ENCODE measurements at regions not wholly inside any gene's neighbourhood (a gene's known extent, or its start where the extent isn't known, plus 50 kb on each side); places are given as distances from the start of the nearest gene placed in this dataset.

GRCh38 chr12:22740656-22741355, 115.8 kb downstream of the ETNK1 start:
- Histone ChIP-seq H3K4me1 (peaks cover 0 to 27% (median 5%) of the 10 kb centered on the region in 4 donors), H3K36me3 (no peaks in the 10 kb centered on the region), H3K27ac (no peak overlapping the region), H3K4me3 (no peak overlapping the region), H3K9me3 (no peaks in the 10 kb centered on the region), H3K27me3 (no peaks in the 10 kb centered on the region)
- no peak for TF ChIP-seq CTCF (IDR thresholded peaks at IDR 0.05)
- intact Hi-C loops (cut with DNase I; ENCODE audit: low total_unique reads): no loop called here
- no peak for DNase-seq

- no peaks in the 10 kb centered on the region for H3K9me3 ChIP-seq
- DNase-seq: no peak
- no peaks in the 10 kb centered on the region for H3K27me3 ChIP-seq
- peak overlapping the region in 1 of 2 donors; percentile 29 for H3K27ac ChIP-seq
- H3K4me1 ChIP-seq: peaks cover 0 to 27% (median 5%) of the 10 kb centered on the region in 4 donors
- no peak overlapping the region for H3K4me3 ChIP-seq
- intact Hi-C loops (cut with DNase I; ENCODE audit: low total_unique reads): no loop called here
- H3K36me3 ChIP-seq: peaks cover 0 to 2% (median 0%) of the 10 kb centered on the region in 3 donors
- no peak for TF ChIP-seq CTCF (IDR thresholded peaks at IDR 0.05)
Observed at GRCh38 chr12:22743700-22744099, 118.7 kb downstream of the ETNK1 start.

- Histone ChIP-seq H3K27ac (no peak overlapping the region), H3K4me3 (no peak overlapping the region), H3K4me1 (peaks cover 0 to 23% (median 5%) of the 10 kb centered on the region in 4 donors), H3K9me3 (no peaks in the 10 kb centered on the region), H3K27me3 (no peaks in the 10 kb centered on the region), H3K36me3 (peaks cover 0 to 5% (median 0%) of the 10 kb centered on the region in 3 donors)
- no peak for TF ChIP-seq CTCF (IDR thresholded peaks at IDR 0.05)
- DNase-seq: no peak
- intact Hi-C loops (cut with DNase I; ENCODE audit: low total_unique reads): no loop called here
Observed at GRCh38 chr12:22744197-22744596, 119.2 kb downstream of the ETNK1 start.

- H3K9me3 ChIP-seq: no peaks in the 10 kb centered on the region
- intact Hi-C loops (cut with DNase I; ENCODE audit: low total_unique reads): no loop called here
- no peak overlapping the region for H3K4me3 ChIP-seq
- peaks cover 0 to 20% (median 5%) of the 10 kb centered on the region in 4 donors for H3K4me1 ChIP-seq
- no peak for TF ChIP-seq CTCF (IDR thresholded peaks at IDR 0.05)
- H3K27me3 ChIP-seq: no peaks in the 10 kb centered on the region
- peaks cover 0 to 5% (median 0%) of the 10 kb centered on the region in 3 donors for H3K36me3 ChIP-seq
- H3K27ac ChIP-seq: no peak overlapping the region
- no peak for DNase-seq
Observed at GRCh38 chr12:22746720-22747119, 121.7 kb downstream of the ETNK1 start.

GRCh38 chr12:22755629-22756028, 130.7 kb downstream of the ETNK1 start:
- intact Hi-C loops (cut with DNase I; ENCODE audit: low total_unique reads): no loop called here
- peaks cover 0 to 53% (median 11%) of the 10 kb centered on the region in 4 donors for H3K4me1 ChIP-seq
- TF ChIP-seq CTCF (IDR thresholded peaks at IDR 0.05): no peak
- H3K27ac ChIP-seq: peak overlapping the region; percentile 30 to 89
- no peak for DNase-seq
- no peaks in the 10 kb centered on the region for H3K27me3 ChIP-seq
- H3K9me3 ChIP-seq: no peaks in the 10 kb centered on the region
- no peaks in the 10 kb centered on the region for H3K36me3 ChIP-seq
- H3K4me3 ChIP-seq: no peak overlapping the region

All from tibial artery (tissue), 4 donors.